Large intestine (tissue), 3 donors: ENCODE measurements at regions not wholly inside any gene's neighbourhood (a gene's known extent, or its start where the extent isn't known, plus 50 kb on each side); places are given as distances from the start of the nearest gene placed in this dataset.
A peak's percentile ranks its signal among the peaks of the same experiment; 100 is the strongest.

Source experiments
- DNase-seq, 2 donors: peaks; one replicate each; pipeline versions ENCODE4 v3.0.0 to v3.0.0-alpha.2; 2013
- H3K27ac ChIP-seq: one replicate; pipeline ENCODE4 v1.5.1; 2013; ENCODE audit warnings: low read length
- H3K27me3 ChIP-seq: 2 replicates; pipeline ENCODE4 v1.6.1; 2013; ENCODE audit warnings: low read length; ENCODE audit not compliant: control insufficient read depth, insufficient read depth
- H3K36me3 ChIP-seq: 2 replicates; pipeline ENCODE4 v1.6.1; 2013; ENCODE audit warnings: low read length; ENCODE audit not compliant: control insufficient read depth, insufficient read depth
- H3K4me1 ChIP-seq: one replicate; pipeline ENCODE4 v1.6.1; 2013; ENCODE audit warnings: low read length; ENCODE audit not compliant: control insufficient read depth, insufficient read depth
- H3K4me3 ChIP-seq: one replicate; pipeline ENCODE4 v1.5.1; 2013; ENCODE audit warnings: low read length
- H3K9me3 ChIP-seq: one replicate; pipeline ENCODE4 v1.6.1; 2013; ENCODE audit warnings: mild to moderate bottlenecking, low read depth, low read length, moderate library complexity; ENCODE audit not compliant: control insufficient read depth
- WGBS: methylation state at CpG from one replicate; pipeline ENCODE4 v1.1.5; 2013; ENCODE audit warnings: low lambda C conversion rate; ENCODE audit not compliant: insufficient coverage; 5-methylcytosine and 5-hydroxymethylcytosine counted together

DNA sequence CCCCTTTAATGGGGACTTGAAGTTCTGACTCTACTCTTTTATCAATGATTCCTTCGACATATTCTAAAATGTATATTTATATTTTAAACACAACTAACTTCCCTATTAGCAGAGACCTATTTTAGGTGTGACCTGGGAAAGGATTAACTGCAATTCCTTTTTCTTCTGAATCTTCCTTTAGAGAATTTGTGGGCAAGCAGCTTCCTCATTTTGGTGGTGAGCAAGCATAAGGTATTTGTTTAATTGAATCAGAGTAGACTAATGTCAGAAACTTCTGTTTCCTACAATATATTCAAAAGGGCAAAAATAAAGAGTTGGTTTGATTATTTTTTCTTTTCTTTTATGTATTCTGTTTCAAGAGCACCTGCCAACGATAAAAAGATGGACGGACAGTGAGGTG lies 237.0 kb downstream of the IKZF2 start:
- no peaks in the 10 kb centered on the region for H3K36me3 ChIP-seq
- 86% methylated on average over 1 of the region's 3 CpGs for WGBS
- H3K27me3 ChIP-seq = no peaks in the 10 kb centered on the region
- no peak overlapping the region for H3K4me3 ChIP-seq
- H3K4me1 ChIP-seq = no peaks in the 10 kb centered on the region
- H3K27ac ChIP-seq = no peak overlapping the region
- no peak for DNase-seq
- no peaks in the 10 kb centered on the region for H3K9me3 ChIP-seq

DNA sequence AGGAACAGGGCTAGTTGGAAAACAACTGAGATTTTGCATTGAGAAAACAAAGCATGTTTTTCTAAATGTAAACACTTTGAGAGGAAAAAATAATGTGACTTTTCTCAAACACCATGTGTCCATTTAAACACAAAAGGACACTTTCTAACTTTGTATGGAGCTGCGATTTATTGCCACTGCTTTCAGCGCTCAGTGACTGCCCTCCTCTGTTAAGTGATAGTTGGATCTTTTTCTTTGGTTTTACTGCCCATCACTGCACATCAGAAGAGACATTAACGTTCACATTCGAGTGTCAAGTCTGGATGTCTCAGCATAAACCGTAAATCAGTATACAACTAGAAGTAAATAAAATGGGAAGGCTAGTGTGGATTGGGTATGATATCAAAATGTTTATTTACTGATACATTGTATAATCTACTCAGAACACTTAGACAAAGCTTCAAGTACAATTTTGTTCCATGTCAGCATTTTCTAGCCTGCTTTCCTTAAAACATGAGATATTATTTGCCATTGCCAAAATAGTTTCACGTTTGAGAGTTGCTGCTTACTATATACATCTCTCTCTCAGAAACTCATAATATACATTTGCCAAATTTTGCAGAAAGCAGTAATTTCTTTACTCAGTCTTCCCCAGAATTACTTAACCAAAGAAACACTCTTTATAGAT lies 237.6 kb downstream of the IKZF2 start:
- no peaks in the 10 kb centered on the region for H3K9me3 ChIP-seq
- 83% methylated on average over 3 of the region's 6 CpGs for whole genome bisulfite sequencing
- no peak overlapping the region for H3K4me3 ChIP-seq
- no peak for DNase-seq
- H3K27ac ChIP-seq = no peak overlapping the region
- no peaks in the 10 kb centered on the region for H3K27me3 ChIP-seq
- no peaks in the 10 kb centered on the region for H3K36me3 ChIP-seq
- H3K4me1 ChIP-seq = no peaks in the 10 kb centered on the region

DNA sequence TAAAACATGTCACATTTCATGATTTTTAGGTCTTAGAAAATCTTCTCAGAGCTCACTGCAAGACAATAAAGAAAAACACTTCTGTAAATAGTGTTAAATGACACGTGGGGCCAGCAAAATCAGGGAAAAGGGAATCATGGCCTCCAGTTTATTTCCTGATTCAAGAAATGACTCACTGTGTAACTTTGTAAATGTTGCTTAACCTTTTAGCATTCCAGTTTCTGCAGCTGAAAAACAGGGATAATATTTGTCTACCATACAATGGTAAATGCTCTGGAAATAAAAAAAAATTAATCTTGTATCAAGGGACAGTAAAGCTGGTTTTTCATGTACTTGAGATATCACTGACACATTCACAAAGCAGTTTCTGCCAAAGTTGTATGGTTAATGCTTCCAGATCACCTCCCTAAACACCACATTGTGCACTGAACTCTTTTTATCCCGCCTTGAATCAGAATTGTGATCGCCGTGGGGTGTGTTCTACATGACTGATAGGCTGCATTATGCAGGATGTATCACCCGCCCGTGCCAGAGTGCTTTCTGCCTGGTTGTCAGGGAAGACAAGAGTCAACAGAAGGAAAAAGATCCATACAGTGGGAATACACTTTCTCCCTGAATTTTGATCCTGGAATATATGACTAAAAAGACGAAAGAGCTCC lies 238.8 kb downstream of the IKZF2 start:
- no peaks in the 10 kb centered on the region for H3K27me3 ChIP-seq
- no peak overlapping the region for H3K4me3 ChIP-seq
- no peaks in the 10 kb centered on the region for H3K9me3 ChIP-seq
- H3K4me1 ChIP-seq = no peaks in the 10 kb centered on the region
- WGBS = no CpG with 5 or more reads among the region's 7 CpGs
- no peak overlapping the region for H3K27ac ChIP-seq
- H3K36me3 ChIP-seq = no peaks in the 10 kb centered on the region
- peak in 1 of 2 donors; percentile 19 for DNase-seq

GRCh38 chr2:212911011-212911410 lies 240.4 kb downstream of the IKZF2 start:
- 80% methylated on average over 1 of the region's 4 CpGs for WGBS
- DNase-seq = no peak
- H3K27me3 ChIP-seq = no peaks in the 10 kb centered on the region
- no peaks in the 10 kb centered on the region for H3K4me1 ChIP-seq
- H3K4me3 ChIP-seq = no peak overlapping the region
- no peaks in the 10 kb centered on the region for H3K9me3 ChIP-seq
- H3K27ac ChIP-seq = no peak overlapping the region
- H3K36me3 ChIP-seq = no peaks in the 10 kb centered on the region

DNA sequence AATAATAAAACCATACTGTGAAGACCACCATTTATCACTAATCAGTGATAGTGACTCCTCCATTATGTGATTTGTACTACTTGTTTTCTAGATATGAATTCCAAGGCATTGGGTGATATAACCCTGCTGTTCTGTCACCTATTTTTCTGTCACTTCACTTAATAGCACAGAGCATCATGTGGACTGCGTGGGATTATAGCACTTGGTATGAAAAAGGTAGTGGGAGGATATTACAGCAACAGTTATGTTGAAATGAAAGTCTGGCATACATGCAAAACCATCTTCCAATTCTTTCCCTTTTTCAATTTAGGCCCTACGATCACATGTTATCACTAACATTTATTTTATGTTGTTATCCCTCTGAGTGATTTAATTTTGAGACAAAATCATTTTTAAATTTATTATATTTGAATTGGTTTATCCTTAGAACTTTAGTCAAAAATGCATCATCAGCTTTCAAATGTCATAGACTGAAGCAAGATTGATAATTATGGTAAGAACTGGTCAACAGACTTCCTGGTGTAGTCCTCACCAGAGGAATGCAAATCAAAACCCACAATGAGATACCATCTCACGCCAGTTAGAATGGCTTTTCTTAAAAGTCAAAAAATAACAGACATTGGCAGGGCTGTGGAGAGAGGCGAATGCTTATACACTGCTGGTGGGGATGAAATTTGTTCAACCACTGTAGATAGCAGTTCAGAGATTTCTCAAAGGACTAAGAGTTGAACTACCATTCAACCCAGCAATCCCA lies 242.6 kb downstream of the IKZF2 start:
- DNase-seq = no peak
- WGBS = 89% methylated on average over 1 of the region's 4 CpGs
- Histone ChIP-seq H3K4me3 (no peak overlapping the region), H3K27me3 (no peaks in the 10 kb centered on the region), H3K9me3 (no peaks in the 10 kb centered on the region), H3K4me1 (no peaks in the 10 kb centered on the region), H3K36me3 (no peaks in the 10 kb centered on the region), H3K27ac (no peak overlapping the region)

DNA sequence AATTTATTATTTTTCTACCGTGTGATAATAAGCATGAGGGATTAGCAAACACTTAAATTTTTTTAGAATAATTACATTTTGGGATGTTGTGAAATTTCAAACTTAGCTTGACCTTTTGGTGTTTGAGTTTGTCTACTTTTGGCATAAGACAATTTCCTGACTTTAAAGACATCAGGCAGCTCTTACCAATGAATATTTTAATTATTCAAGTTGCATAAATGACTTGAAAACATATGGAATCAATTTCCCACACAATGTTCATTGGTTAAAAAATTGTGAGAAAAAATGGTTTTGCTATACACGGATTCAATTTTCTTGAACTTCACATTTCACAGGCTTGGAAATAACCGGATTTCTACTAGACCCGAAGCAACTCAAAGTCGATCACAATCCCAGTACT lies 243.4 kb downstream of the IKZF2 start:
- H3K9me3 ChIP-seq = no peaks in the 10 kb centered on the region
- no peaks in the 10 kb centered on the region for H3K36me3 ChIP-seq
- 100% methylated on average over 1 of the region's 5 CpGs for WGBS

GRCh38 chr2:212906620-212907019 lies 244.8 kb downstream of the IKZF2 start:
- no peaks in the 10 kb centered on the region for H3K36me3 ChIP-seq

More for the DNA sequence above, 243.4 kb downstream of the IKZF2 start:
- no peak overlapping the region for H3K4me3 ChIP-seq
- no peaks in the 10 kb centered on the region for H3K27me3 ChIP-seq
- no peaks in the 10 kb centered on the region for H3K4me1 ChIP-seq
- no peak overlapping the region for H3K27ac ChIP-seq
- DNase-seq = no peak

GRCh38 chr2:212905640-212906201 lies 245.7 kb downstream of the IKZF2 start:
- no peak overlapping the region for H3K27ac ChIP-seq
- no peak overlapping the region for H3K4me3 ChIP-seq

More at GRCh38 chr2:212906620-212907019, 244.8 kb downstream of the IKZF2 start:
- no peaks in the 10 kb centered on the region for H3K4me1 ChIP-seq
- H3K9me3 ChIP-seq = no peaks in the 10 kb centered on the region
- no peak overlapping the region for H3K27ac ChIP-seq
- WGBS = 83% methylated on average over 2 of the region's 5 CpGs
- no peaks in the 10 kb centered on the region for H3K27me3 ChIP-seq
- DNase-seq = no peak
- H3K4me3 ChIP-seq = no peak overlapping the region

DNA sequence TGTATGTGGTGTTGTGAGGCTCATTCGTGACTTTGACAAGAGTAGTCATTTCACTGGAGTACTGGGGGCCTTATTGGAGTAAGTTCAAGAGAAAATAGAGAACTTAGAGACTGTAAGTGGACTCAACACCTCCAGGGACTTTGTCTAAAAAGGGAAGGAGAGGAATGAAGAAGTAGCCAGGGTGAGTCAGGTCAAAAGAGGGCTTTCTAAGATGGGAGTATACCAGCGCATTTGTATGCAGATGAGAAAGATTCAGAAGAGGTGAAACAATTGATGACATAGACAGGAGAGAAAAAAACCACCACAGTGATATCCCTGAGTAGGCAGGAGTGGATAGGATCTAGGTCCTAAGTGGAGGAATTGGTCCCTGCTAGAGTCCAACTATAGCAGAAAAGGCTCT lies 246.8 kb downstream of the IKZF2 start:
- H3K27me3 ChIP-seq = no peaks in the 10 kb centered on the region
- no peaks in the 10 kb centered on the region for H3K4me1 ChIP-seq
- no peaks in the 10 kb centered on the region for H3K36me3 ChIP-seq
- H3K4me3 ChIP-seq = no peak overlapping the region
- no peak overlapping the region for H3K27ac ChIP-seq
- H3K9me3 ChIP-seq = no peaks in the 10 kb centered on the region
- 83% methylated on average over 2 of the region's 2 CpGs for WGBS
- no peak for DNase-seq

More at GRCh38 chr2:212905640-212906201, 245.7 kb downstream of the IKZF2 start:
- WGBS = 0% methylated on average over 1 of the region's 6 CpGs
- DNase-seq = no peak
- Histone ChIP-seq H3K4me1 (no peaks in the 10 kb centered on the region), H3K36me3 (no peaks in the 10 kb centered on the region), H3K9me3 (no peaks in the 10 kb centered on the region), H3K27me3 (no peaks in the 10 kb centered on the region)

GRCh38 chr2:212903413-212903812 lies 248.0 kb downstream of the IKZF2 start:
- Histone ChIP-seq H3K4me3 (no peak overlapping the region), H3K27ac (no peak overlapping the region), H3K9me3 (no peaks in the 10 kb centered on the region), H3K36me3 (no peaks in the 10 kb centered on the region), H3K4me1 (no peaks in the 10 kb centered on the region), H3K27me3 (no peaks in the 10 kb centered on the region)
- no peak for DNase-seq
